GM21367 (cell line): ENCODE measurements at regions not wholly inside any gene's neighbourhood (a gene's known extent, or its start where the extent isn't known, plus 50 kb on each side); places are given as distances from the start of the nearest gene placed in this dataset.

ENCODE experiments used
- ATAC-seq: cut with Tn5 transposase; IDR thresholded peaks from one replicate; pipeline ENCODE4 v1.9.1; 2021; ENCODE audit not compliant: unreplicated experiment

DNA sequence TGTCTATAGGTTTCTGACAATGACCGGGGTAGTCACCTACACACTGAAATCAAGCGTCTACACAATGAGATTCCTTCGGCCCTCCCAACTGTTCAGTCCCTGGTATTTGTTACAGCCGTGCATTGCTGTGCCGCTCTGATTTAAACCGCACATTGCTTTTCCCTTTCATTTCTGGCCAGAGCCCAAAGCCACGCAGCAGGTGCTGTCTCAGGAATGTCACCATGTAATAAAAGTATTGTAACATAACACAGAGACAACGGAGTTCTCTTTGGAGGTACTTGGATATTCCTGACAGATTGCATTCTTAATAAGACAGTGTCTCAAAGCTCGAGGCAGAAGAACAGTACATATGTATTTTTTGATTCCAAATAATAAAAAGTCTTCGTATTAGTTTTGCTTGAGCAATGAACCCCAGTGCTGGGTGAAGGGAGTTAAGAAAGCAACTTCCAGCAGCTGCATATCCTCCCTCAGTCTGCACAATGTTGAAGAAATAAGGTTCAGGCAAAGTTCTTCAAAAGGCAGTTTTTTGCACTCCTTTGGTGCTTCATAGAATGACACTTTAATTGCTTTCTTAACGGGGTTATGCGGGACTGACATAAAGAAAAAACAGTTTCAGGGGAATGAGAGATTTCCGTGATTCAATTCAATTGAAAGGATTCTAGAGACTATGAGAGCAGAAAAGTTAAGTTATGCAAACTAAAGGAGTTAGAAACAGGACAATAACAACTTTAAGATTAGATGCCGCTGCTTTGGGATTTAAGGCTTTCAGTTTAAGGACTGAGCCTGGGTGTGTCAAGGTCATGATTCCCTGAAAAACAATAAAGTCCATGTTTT lies 288.7 kb upstream of the FLRT2 start:
- no peak for ATAC-seq

DNA sequence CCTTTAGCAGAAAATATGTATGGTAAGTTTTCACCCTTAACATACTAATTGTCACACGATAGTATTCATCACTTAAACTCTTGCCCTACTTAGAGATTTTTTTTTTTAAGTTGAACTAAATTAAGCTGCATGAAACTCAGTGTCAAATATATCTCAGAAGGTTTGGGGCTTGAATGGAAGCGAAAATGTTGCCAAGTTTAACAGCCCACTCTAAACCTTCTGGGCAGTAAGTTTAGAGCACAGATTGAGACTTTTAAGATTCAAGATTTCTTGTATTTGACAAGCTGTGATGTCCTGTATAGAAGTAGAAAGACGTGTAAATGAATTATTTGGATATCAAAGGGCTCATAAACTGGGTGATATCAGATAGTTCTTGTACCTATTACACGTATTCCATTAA lies 287.3 kb upstream of the FLRT2 start:
- no peak for ATAC-seq

DNA sequence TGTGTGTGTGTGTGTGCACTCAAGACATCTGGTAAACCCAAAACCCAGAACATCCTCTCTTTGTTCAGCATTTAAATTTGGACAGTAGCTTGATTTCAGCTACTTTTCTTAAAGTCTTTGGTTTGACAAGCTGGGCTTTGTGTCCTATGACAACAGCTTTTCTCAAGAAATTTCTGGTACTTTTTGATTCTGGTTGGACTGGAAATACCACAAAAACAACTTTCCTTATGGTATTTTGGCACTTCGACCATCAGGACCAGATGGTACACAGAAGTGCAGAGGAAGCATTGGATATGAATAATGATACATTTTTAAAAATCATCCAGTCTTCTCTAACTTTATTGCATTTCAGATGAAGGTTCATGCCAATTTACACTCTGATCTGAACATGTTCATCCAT lies 286.6 kb upstream of the FLRT2 start:
- no peak for ATAC-seq

DNA sequence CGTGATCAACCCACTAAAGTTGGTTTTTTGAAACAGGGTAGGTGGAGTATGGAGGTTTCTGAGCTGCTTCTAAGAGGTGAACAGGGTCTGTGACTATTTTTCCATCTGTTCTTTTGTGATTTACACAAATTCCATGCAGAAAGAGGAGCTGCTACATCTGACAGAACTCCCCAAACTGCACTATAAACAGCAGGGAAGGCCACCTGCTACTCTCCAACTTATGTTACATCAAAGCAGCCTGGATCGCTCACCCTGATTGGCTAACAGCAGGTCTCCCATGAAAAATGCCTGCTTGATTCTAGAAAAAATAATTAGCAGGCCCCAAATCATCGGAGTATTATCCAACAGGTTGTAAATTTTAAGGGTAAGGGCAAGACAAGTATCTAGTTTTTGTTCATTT lies 282.9 kb upstream of the FLRT2 start:
- no peak for ATAC-seq

DNA sequence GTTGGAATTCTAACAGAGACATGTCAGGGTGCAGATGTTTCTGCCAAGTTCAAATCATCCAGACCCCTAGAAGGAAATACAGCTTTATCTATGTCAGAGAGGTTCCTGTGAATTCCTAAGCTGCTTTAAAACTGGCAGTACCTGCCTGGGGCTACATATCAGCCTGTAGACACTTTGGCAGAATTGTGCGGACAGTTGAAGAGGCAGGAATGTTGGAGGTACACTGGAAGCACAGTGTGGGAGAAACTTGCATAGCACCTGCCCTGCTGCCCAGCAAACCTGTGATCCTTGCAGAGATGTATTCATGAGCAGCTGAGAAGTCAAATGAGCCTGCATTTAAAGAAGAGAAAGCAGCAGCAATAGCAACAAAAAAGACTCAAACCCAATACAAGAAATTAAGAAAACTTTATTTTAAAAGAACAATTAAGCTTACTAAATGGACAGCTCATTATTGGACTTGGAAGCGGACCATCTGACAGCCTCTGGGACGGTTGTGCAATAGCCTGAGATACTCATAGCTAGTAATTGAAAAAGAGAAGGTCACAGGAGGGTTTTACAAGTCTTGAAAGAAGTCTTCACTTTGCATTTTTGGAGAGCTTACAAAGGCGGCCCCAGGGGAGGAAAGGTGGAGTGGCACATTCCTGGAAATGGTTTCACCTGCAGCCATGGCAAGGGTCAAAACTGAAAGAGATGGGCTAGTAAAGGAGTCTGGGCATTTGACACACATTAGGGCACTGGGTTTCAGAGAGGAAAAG lies 280.9 kb upstream of the FLRT2 start:
- no peak for ATAC-seq

DNA sequence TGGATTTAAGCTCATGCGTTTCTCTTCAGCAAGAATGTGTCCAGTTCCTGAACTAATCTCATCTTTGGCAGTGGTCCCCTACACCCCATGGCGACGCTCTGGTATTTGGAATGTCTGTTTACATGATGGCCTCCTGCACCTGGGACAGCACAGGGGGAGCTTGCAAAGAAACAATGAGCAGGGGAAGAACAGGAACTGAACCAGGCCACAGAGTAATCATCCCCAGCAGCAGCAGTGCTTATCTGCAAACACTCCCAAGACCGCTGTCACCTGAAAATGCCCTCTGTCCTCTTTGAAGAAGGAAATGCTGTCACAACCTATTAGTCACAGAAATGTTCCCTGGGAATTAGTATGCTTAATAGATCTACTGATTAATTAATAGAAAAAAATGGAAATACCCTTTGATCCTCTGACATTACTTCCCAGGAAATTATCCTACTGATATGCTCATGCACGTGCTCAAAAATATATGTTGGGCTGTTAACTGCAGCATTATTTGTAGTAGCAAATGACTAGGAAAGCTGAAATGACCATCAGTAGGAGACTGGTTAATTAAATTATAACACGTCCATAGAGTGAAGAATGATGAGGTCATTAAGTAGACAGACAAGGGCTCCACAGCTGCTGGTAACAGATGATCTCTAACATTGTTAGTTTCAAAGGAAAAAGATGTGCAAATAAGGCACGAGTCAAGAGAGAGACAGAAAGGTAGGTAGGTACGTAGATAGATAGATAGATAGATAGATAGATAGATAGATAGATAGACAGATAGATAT lies 279.3 kb upstream of the FLRT2 start:
- no peak for ATAC-seq

DNA sequence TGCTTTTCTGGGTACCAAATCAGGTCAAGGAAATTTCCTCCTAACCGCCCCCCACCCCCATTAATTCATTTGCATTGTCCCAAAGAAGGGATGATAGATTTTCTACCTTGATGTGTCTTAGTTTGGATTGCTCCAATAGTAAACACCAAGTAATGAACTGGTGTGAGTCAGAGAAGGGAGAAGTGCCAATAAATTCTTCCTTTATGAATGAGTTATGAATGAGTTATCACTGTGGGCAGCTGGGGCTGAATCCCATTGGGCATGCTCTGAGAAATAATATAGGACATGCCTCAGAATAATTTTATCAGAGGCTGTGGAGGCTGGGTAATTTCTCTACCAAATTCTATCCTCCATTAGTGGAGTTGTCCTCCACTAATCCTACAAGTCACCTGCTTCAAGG lies 277.9 kb upstream of the FLRT2 start:
- no peak for ATAC-seq

DNA sequence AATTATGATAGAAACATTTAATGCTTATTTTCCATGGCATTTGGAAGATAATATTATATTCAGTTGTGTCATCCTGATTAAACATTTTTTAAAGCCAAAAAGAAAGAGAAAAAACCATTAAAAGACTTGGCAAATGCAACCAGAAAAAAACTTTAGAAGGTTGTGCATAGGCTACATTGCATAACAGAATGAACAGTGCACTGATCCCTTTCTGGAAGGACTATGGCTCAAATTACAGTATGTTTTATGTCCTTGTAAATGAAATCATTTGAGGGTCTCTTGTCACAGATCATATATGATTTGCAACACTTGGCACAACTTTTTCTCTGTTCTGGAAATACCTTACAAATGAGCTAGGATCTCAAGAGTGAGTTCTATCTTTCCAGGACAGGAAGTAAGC lies 275.2 kb upstream of the FLRT2 start:
- no peak for ATAC-seq

DNA sequence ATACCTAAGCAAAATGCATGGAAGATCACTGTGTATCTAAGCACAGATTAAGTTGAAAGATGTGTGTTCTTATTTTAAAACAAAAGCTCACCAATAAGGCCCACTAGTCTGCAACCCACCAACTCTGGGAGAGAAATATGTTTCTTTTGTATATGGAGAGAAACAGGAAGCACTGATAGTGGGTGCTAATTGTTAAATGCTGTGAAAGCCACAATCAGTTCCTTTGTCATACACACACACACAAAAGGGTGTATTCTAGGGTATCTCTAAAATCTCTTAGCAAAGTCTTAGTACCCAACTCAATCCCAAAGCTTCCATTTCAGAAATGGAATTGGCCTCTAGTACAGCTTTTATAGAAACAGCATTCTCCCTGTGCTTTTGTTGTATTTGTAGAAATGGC lies 272.7 kb upstream of the FLRT2 start:
- no peak for ATAC-seq

DNA sequence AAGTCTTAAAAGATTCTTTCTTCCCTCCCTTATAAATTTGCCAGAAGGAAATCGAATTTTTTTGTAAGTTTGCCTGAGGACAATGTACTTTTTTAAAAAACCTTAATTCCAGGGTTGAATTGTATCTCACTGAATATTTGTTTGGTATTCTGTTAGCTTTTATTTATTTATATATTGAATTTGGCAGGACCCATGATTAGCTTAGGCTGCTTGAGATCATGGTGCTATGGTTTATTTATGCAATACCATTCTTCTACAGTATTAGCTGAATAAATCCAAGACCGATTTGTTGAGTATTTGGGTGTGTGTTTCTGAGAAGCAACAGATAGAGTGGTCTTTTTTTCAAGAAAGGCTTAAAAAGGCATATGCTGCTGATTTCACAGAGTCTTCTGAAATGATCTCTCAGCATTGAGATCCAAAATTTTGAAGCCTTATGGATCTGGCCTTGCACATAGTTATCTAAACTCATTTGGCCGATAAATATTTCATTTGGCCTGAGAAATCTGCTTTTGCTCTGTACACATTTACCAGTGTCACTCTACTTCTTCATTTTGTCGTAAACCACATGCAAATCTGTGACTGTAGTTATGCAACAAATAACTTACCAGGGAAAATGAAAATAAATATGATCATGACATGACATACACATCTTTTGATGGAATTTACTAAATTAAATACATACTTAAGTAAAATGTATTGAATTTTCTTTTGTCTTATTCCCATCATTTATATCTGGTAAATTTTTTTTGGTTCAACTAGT lies 265.8 kb upstream of the FLRT2 start:
- ATAC-seq: no peak

DNA sequence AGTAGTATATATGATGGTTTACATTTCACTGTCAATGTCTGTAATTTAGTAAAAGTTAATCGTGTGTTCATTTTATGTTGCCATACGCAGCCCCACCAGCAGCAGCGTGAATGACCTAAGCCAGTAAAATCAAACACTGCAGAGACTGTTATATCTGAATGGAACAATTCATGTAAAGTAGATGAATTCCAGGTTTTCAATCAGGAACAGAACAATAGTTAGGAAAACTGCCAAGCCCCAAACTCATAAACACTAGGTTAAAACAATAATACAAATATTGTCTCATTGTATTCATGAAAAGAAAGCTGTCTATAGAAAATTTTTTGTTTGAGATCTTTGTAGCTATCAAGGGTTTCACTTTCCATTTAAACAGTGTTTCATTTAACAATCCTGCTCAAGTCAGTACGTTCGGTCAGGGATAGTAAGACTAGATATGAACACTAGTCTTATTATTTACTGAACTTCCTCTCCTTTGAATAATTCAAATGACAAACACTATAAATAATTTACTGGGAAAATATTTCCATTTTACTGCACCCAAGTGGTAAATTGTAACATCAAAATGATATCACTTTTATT lies 256.8 kb upstream of the FLRT2 start:
- ATAC-seq: no peak

DNA sequence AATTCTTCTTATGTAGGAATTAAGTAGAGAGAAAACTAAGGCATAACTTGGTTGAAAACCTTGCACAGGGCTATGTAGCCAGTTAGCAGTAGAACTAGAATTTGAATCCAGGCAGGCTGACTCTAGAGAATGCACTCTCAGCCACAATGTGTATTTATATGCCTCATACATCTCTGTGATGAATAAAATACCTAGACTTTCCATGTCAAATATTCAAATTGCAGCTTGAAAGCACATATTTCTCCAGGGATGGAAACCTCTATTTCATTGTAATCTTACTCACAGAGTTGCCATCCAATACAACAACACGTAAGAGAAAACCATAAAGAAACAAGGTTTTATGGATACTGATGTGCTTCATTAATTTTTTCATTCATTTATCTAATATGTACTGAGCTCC lies 256.0 kb upstream of the FLRT2 start:
- no peak for ATAC-seq

DNA sequence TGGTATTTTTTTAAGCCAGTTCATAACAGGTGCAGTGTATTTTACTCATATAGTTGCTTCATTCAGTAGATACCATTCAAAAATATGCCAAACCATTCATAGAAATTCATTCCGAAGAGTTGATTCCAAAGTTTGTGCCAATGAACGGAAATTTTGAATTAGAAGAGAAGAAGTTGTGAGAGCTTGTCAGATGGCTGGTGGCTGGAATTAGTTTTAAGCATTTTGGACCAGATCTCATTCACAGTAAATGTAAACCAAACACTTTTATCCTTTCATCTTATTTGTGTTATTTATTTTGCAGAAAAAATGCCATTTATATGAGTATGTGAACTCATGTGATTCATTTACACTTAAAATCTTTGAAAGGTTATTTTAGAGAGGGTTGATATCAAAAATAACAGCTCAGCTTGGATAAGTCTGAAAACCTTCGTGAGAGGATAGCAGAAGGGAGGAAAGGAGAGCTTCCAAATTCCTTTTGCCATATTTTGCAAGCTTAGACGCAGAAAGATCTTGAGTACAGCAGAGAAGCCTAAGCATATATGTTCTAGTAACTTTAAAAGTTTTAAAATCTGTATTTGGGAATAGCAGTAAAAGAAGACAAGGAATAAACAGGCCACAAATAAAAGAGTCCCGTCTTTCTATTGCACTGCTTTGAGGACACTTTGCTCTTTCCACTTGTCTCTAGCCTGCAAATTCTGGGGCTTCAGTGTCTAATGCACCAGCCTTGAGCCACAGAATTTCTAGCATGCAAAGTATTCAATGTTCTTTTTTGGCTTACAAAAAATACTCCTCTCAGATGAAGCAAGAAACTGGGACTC lies 253.6 kb upstream of the FLRT2 start:
- ATAC-seq: no peak

DNA sequence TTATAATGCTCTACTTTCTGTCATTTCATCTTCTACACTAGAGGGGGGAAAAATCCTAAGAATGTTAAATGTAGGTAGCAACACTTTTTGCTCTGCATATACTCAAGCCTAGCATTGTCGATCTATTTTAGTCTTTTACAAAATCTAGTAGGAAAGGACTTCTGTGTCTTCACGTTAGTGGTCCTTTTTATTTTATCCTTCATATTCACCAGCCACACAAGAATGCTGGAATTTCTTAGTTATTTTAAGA lies 253.0 kb upstream of the FLRT2 start:
- ATAC-seq: no peak

DNA sequence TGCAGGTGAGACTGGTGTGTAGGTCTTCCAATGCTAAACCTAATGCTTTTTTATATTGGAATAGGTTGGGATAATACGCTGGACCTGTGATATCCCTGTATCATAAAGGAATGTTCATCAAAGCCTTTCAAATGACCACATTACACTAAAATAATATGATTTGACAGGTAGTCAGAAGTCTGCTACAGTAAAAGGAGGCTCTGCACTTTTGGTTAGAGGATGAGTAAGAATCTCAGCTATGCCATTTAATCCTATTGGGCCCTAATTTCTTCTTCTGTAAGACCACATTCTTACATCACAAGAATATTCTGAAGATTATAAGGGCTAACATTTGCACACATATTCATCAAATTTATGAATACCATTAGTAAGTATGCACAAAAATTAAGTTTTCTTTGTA lies 250.5 kb upstream of the FLRT2 start:
- ATAC-seq: no peak

DNA sequence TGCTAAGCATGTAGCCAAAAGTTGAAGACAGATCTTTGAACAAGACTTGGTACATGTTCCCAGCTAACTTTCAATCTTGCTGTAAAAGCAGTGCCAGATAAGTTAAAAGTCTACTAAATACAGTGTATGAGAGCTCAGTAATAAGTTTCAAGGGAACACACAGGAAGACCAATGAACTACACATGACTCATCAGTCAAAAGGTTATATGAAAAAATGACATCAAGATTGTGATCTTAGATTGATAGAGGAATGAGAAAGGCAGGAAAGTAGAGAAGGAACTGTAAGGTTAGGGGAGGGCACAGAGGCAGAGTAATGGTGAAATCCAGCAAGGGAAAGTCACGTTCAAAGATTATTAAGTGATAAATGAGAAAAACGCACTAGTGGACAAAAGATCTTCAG lies 249.9 kb upstream of the FLRT2 start:
- ATAC-seq: no peak

DNA sequence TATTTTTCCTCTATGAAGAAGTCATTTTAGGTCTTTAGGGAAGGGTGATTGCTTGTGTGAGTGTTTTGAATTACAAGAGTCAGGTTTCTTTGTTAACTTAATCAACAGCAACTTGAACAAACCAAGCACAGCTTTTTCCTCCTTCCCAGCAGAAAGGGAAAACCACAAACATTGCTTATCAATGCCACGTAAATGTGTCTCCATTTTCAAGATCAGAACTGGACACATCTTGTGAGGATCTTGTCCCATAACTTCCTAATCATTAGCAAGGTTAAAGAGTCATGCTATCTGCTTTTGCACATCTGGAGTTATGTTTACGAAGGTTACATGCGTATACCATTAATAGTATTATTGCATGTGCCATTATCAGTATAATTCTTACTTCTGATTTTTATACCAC lies 248.0 kb upstream of the FLRT2 start:
- no peak for ATAC-seq

DNA sequence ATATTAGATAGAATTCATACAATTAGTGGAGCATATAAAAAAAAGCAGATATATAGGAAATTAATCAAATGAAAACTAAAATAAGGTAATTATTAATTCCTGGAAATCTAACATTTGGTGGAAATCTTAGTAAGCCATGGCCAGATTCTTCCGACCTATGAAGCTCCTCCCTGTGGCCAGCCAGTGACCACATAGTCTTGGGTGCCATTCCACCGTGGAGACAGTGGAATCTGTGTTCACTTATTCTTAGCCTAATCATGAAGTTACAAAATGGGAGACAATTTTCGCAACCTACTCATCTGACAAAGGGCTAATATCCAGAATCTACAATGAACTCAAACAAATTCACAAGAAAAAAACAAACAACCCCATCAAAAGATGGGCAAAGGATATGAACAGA lies 241.9 kb upstream of the FLRT2 start:
- no peak for ATAC-seq

DNA sequence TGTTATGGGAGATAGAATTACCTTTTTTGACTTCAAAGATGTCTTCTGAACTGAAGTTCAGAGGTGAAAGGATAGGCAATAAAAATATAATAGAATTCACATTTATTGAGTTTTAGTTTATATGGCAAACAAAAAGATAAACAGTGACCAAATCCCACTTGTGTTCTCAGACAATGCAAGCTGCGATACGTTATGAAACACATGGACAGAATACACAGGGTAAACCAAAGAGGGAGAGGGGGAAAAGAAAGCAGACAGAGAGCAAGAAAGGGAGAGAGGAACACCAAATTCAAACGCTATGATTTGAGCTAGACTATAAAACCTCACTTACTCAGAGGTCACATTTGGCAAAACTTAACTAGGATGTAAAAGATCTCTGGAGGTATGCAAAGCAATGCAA lies 238.2 kb upstream of the FLRT2 start:
- ATAC-seq: no peak

DNA sequence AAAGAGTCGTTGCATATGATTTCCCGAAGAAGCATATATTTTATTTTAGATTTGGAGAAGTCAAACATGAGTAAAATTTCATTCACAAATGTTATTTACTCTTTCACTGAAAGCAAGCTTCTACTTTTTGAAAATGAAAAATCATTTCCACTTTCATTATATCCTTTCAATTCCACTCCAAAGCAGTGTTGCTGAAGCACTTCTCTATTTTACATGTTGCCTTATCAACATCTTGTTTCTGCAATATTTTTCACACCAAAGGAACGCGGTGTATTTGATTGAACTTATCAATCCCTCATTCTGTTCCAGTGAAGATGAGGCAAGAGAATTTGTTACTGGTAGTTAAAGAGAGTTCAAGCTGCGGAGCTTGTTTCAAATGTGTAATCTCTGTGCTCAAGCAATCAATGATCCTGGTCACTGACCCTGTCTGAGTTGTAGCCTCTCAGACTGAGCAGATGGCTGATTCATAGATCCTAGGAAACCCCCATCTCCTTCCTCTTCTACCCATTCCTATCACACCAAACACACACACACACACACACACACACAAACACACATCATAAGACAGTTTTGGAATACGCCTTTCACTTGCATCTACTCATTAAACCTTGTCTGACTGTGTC lies 236.2 kb upstream of the FLRT2 start:
- ATAC-seq: no peak
